ENCODE measurements at regions not wholly inside any gene's neighbourhood (a gene's known extent, or its start where the extent isn't known, plus 50 kb on each side); places are given as distances from the start of the nearest gene placed in this dataset.

- intact Hi-C loops (cut with micrococcal nuclease), result no loop called here
- Histone ChIP-seq H3K27ac (ENCODE audit: insufficient read depth, low read length) (no peak overlapping the region), H3K36me3 (ENCODE audit: control insufficient read depth, insufficient read depth, low read length) (no peaks in the 10 kb centered on the region), H2BK15ac (ENCODE audit: low read depth, low read length) (no peak overlapping the region), H3K14ac (replicated peaks; ENCODE audit: low read depth, low read length) (no peak overlapping the region), H2BK120ac (ENCODE audit: low read depth, low read length) (no peak overlapping the region), H4K5ac (ENCODE audit: low read depth, low read length) (no peak overlapping the region), H3K4me2 (ENCODE audit: low read depth, low read length) (no peak overlapping the region), H4K91ac (ENCODE audit: insufficient read depth, low read depth, low read length) (no peak overlapping the region), H2BK20ac (ENCODE audit: low read depth, low read length) (no peak overlapping the region), H3K27me3 (ENCODE audit: control insufficient read depth, insufficient read depth, low read length) (no peaks in the 10 kb centered on the region), H4K8ac (ENCODE audit: low read depth in 2 of 2, low read length in 2 of 2) (no peak overlapping the region), H3K9ac (ENCODE audit: low read depth, low read length) (no peak overlapping the region), H3K9me1 (ENCODE audit: insufficient read depth, low read length) (no peaks in the 10 kb centered on the region), H2BK5ac (ENCODE audit: low read depth, low read length, poor library complexity, severe bottlenecking) (no peak overlapping the region), H3K79me1 (ENCODE audit: low read depth in 1 of 2, low read length in 2 of 2) (no peaks in the 10 kb centered on the region), H3K9me3 (ENCODE audit: control insufficient read depth, insufficient read depth, low read length) (peaks cover 11% of the 10 kb centered on the region), H3K18ac (ENCODE audit: low read depth, low read length) (no peak overlapping the region), H2AK9ac (replicated peaks; ENCODE audit: low read depth, low read length, poor library complexity) (no peak overlapping the region), H2AK5ac (ENCODE audit: low read depth, low read length) (no peak overlapping the region), H4K20me1 (ENCODE audit: insufficient read depth, low read length) (no peaks in the 10 kb centered on the region), H3K4ac (ENCODE audit: low read depth, low read length) (no peak overlapping the region), H3K4me3 (ENCODE audit: insufficient read depth, low read depth, low read length) (no peak overlapping the region), H3K4me1 (ENCODE audit: control insufficient read depth, insufficient read depth, low read length) (no peaks in the 10 kb centered on the region), H3K56ac (ENCODE audit: extremely low read depth, insufficient read depth, low read length) (no peak overlapping the region), H3K23ac (ENCODE audit: low read depth, low read length) (no peak overlapping the region), H2AFZ (replicated peaks; ENCODE audit: low read length, poor library complexity) (no peak overlapping the region)
- DNase-seq, result no peak
- CTCF ChIA-PET, result no interaction called here
- no CpG with 5 or more reads among the region's 5 CpGs for WGBS, 2 experiments (ENCODE audit: extremely low coverage in 2 of 2, insufficient read length in 1 of 2)
- BruUV-seq (replicated peaks), result no TSS peak
- POLR2A ChIA-PET (ENCODE audit: unreplicated experiment), result no interaction called here
- ATAC-seq (ENCODE audit: low read depth), result no peak
- TF ChIP-seq CEBPB (IDR thresholded peaks at IDR 0.05; ENCODE audit: low read depth, low read length), result no peak
- no peak for TF ChIP-seq RFX5 (IDR thresholded peaks at IDR 0.05; ENCODE audit: low read depth, low read length)
- no peak for TF ChIP-seq MAFK (IDR thresholded peaks at IDR 0.05; ENCODE audit: low read depth, low read length)
- TF ChIP-seq, protein P1, sequence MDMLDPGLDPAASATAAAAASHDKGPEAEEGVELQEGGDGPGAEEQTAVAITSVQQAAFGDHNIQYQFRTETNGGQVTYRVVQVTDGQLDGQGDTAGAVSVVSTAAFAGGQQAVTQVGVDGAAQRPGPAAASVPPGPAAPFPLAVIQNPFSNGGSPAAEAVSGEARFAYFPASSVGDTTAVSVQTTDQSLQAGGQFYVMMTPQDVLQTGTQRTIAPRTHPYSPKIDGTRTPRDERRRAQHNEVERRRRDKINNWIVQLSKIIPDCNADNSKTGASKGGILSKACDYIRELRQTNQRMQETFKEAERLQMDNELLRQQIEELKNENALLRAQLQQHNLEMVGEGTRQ (IDR thresholded peaks at IDR 0.05; ENCODE audit: low read depth, low read length), result no peak
- dilution Hi-C loops (cut with HindIII; ENCODE audit: low sequenced_read_pairs, unreplicated experiment), result no loop called here
- in situ Hi-C loops (cut with MboI; ENCODE audit: low sequenced_read_pairs), result no loop called here
Measured at GRCh38 chr2:117359266-117359914, 455.1 kb upstream of the DDX18 start.
